ENCODE measurements at regions not wholly inside any gene's neighbourhood (a gene's known extent, or its start where the extent isn't known, plus 50 kb on each side); places are given as distances from the start of the nearest gene placed in this dataset.

- H3K9ac ChIP-seq (ENCODE audit: low read length), result no peak overlapping the region
- no peak overlapping the region for H2AFZ ChIP-seq (ENCODE audit: low read depth, low read length)
- no peaks in the 10 kb centered on the region for H4K20me1 ChIP-seq (ENCODE audit: insufficient read depth)
- H3K4me3 ChIP-seq (ENCODE audit: low read length), result no peak overlapping the region
- H3K27ac ChIP-seq (ENCODE audit: low read length), result no peak overlapping the region
- H3K27me3 ChIP-seq (ENCODE audit: insufficient read depth, low read depth, low read length), result no peaks in the 10 kb centered on the region
- H3K4me2 ChIP-seq (ENCODE audit: low read length), result no peak overlapping the region
- H3K36me3 ChIP-seq (ENCODE audit: insufficient read depth, low read length), result no peaks in the 10 kb centered on the region
- TF ChIP-seq EP300 (conservative IDR thresholded peaks at IDR 0.05; ENCODE audit: poor library complexity, severe bottlenecking), result no peak
- TF ChIP-seq POLR2AphosphoS5 (IDR thresholded peaks at IDR 0.05), result no peak
- TF ChIP-seq RAD21 (conservative IDR thresholded peaks at IDR 0.05), result no peak
- no peak for TF ChIP-seq CTCF (IDR thresholded peaks at IDR 0.05; ENCODE audit: poor library complexity, severe bottlenecking)
- no peak for TF ChIP-seq SMC3 (conservative IDR thresholded peaks at IDR 0.05; ENCODE audit: poor library complexity)
- no peaks in the 10 kb centered on the region for H3K9me3 ChIP-seq (ENCODE audit: low read length)
- no peaks in the 10 kb centered on the region for H3K79me2 ChIP-seq (replicated peaks; ENCODE audit: insufficient read depth, low read length)
- H3F3A ChIP-seq (ENCODE audit: insufficient read depth, low read length, poor library complexity, severe bottlenecking), result no peaks in the 10 kb centered on the region
- H3K9me2 ChIP-seq (ENCODE audit: insufficient read depth, low read length), result no peaks in the 10 kb centered on the region
Measured at GRCh38 chr16:60510208-60510607, 1526.0 kb downstream of the CDH8 start.

GRCh38 chr16:60491273-60491672, 1545.0 kb downstream of the CDH8 start:
- TF ChIP-seq EP300 (conservative IDR thresholded peaks at IDR 0.05; ENCODE audit: poor library complexity, severe bottlenecking) (peak; percentile 87), POLR2AphosphoS5 (IDR thresholded peaks at IDR 0.05) (peak; percentile 65), CTCF (IDR thresholded peaks at IDR 0.05; ENCODE audit: poor library complexity, severe bottlenecking) (no peak)
- no peaks in the 10 kb centered on the region for H3K36me3 ChIP-seq (ENCODE audit: insufficient read depth, low read length)

GRCh38 chr16:60485872-60486489, 1550.3 kb downstream of the CDH8 start:
- H3K4me2 ChIP-seq (ENCODE audit: low read length), result no peak overlapping the region
- H3K27me3 ChIP-seq (ENCODE audit: insufficient read depth, low read depth, low read length), result no peaks in the 10 kb centered on the region
- H3K27ac ChIP-seq (ENCODE audit: low read length), result no peak overlapping the region
- no peaks in the 10 kb centered on the region for H3K9me3 ChIP-seq (ENCODE audit: low read length)
- H3K9me2 ChIP-seq (ENCODE audit: insufficient read depth, low read length), result no peaks in the 10 kb centered on the region
- no peaks in the 10 kb centered on the region for H3K36me3 ChIP-seq (ENCODE audit: insufficient read depth, low read length)
- H3K4me3 ChIP-seq (ENCODE audit: low read length), result no peak overlapping the region
- H2AFZ ChIP-seq (ENCODE audit: low read depth, low read length), result no peak overlapping the region
- H4K20me1 ChIP-seq (ENCODE audit: insufficient read depth), result no peaks in the 10 kb centered on the region
- no peaks in the 10 kb centered on the region for H3K79me2 ChIP-seq (replicated peaks; ENCODE audit: insufficient read depth, low read length)
- no peaks in the 10 kb centered on the region for H3F3A ChIP-seq (ENCODE audit: insufficient read depth, low read length, poor library complexity, severe bottlenecking)
- H3K9ac ChIP-seq (ENCODE audit: low read length), result no peak overlapping the region
- TF ChIP-seq EP300 (conservative IDR thresholded peaks at IDR 0.05; ENCODE audit: poor library complexity, severe bottlenecking), result no peak
- no peak for TF ChIP-seq REST (IDR thresholded peaks at IDR 0.05; ENCODE audit: borderline replicate concordance)
- no peak for TF ChIP-seq POLR2AphosphoS5 (IDR thresholded peaks at IDR 0.05)
- no peak for TF ChIP-seq EZH2 (IDR thresholded peaks at IDR 0.05; ENCODE audit: borderline replicate concordance, insufficient read depth, low read length, poor library complexity, severe bottlenecking)
- no peak for TF ChIP-seq MXI1 (conservative IDR thresholded peaks at IDR 0.05; ENCODE audit: poor library complexity, severe bottlenecking)
- no peak for TF ChIP-seq SMC3 (conservative IDR thresholded peaks at IDR 0.05; ENCODE audit: poor library complexity)
- TF ChIP-seq TAF1 (IDR thresholded peaks at IDR 0.05; ENCODE audit: low read depth), result no peak
- TF ChIP-seq CTCF (IDR thresholded peaks at IDR 0.05; ENCODE audit: poor library complexity, severe bottlenecking), result no peak
- TF ChIP-seq RAD21 (conservative IDR thresholded peaks at IDR 0.05), result no peak

More at GRCh38 chr16:60491273-60491672, 1545.0 kb downstream of the CDH8 start:
- Histone ChIP-seq H3K27me3 (ENCODE audit: insufficient read depth, low read depth, low read length) (no peaks in the 10 kb centered on the region), H3K9me3 (ENCODE audit: low read length) (no peaks in the 10 kb centered on the region), H3F3A (ENCODE audit: insufficient read depth, low read length, poor library complexity, severe bottlenecking) (no peaks in the 10 kb centered on the region), H2AFZ (ENCODE audit: low read depth, low read length) (no peak overlapping the region), H3K4me2 (ENCODE audit: low read length) (no peak overlapping the region), H4K20me1 (ENCODE audit: insufficient read depth) (no peaks in the 10 kb centered on the region), H3K79me2 (replicated peaks; ENCODE audit: insufficient read depth, low read length) (no peaks in the 10 kb centered on the region), H3K4me3 (ENCODE audit: low read length) (no peak overlapping the region), H3K9ac (ENCODE audit: low read length) (no peak overlapping the region), H3K27ac (ENCODE audit: low read length) (no peak overlapping the region), H3K9me2 (ENCODE audit: insufficient read depth, low read length) (no peaks in the 10 kb centered on the region)

Measured in neural cell (in vitro differentiated cells).